Epithelial cell of esophagus (primary cell): ENCODE measurements at regions not wholly inside any gene's neighbourhood (a gene's known extent, or its start where the extent isn't known, plus 50 kb on each side); places are given as distances from the start of the nearest gene placed in this dataset.
"Not testable (repeated sequence)": the region's sequence is repeated elsewhere in the genome, so short reads cannot be mapped to it uniquely, and the experiment has no call there.

Experiments
- DNase-seq: peaks from one replicate; pipeline ENCODE4 v3.0.0; 2010; ENCODE audit warnings: low read depth
- H3K4me3 ChIP-seq: 2 replicates; pipeline ENCODE4 v1.5.1; 2011; ENCODE audit warnings: mild to moderate bottlenecking, low read length, control low read depth
- TF ChIP-seq, protein P1 (sequence below): IDR thresholded peaks from 2 replicates; pipeline ENCODE4 v1.5.1; 2011; ENCODE audit warnings: low read depth, mild to moderate bottlenecking, low read length, control low read depth, inconsistent platforms; ENCODE audit not compliant: insufficient read depth; ENCODE audit errors: missing control alignments

- TF ChIP-seq, protein P1, sequence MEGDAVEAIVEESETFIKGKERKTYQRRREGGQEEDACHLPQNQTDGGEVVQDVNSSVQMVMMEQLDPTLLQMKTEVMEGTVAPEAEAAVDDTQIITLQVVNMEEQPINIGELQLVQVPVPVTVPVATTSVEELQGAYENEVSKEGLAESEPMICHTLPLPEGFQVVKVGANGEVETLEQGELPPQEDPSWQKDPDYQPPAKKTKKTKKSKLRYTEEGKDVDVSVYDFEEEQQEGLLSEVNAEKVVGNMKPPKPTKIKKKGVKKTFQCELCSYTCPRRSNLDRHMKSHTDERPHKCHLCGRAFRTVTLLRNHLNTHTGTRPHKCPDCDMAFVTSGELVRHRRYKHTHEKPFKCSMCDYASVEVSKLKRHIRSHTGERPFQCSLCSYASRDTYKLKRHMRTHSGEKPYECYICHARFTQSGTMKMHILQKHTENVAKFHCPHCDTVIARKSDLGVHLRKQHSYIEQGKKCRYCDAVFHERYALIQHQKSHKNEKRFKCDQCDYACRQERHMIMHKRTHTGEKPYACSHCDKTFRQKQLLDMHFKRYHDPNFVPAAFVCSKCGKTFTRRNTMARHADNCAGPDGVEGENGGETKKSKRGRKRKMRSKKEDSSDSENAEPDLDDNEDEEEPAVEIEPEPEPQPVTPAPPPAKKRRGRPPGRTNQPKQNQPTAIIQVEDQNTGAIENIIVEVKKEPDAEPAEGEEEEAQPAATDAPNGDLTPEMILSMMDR, result no peak
- no peak overlapping the region for H3K4me3 ChIP-seq
- DNase-seq, result no peak
These were observed 1250.7 kb upstream of the B3GALT2 start for GRCh38 chr1:194437135-194437534.

GRCh38 chr1:194431121-194431520, 1244.7 kb upstream of the B3GALT2 start:
- no peak overlapping the region for H3K4me3 ChIP-seq
- TF ChIP-seq, protein P1, result no peak
- no peak for DNase-seq

DNA sequence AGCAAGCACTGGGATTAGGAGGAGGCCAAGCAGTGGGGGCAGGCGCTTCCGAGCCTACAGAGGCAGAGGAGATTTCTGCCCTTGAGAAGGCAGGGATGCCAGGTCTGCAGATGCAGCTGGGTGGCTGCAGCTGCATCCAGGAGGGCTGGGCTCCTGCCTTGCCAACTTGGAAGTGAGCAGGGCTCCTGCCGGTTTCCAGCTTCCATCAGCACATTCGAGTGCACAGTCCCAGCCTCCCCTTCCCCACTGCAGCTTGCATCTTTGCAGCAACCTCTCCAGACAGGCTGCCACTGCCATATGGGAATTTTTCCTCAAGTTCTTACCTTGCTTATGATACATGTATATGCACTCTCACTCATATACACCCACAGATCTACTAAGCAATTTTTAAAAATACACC, 1234.3 kb upstream of the B3GALT2 start:
- TF ChIP-seq, protein P1, result no peak
- H3K4me3 ChIP-seq, result no peak overlapping the region
- no peak for DNase-seq

- TF ChIP-seq, protein P1, result no peak
- DNase-seq, result no peak
- no peak overlapping the region for H3K4me3 ChIP-seq
These were observed 1233.3 kb upstream of the B3GALT2 start for GRCh38 chr1:194419721-194420120.

GRCh38 chr1:194410756-194411155, 1224.3 kb upstream of the B3GALT2 start:
- no peak for DNase-seq
- H3K4me3 ChIP-seq, result no peak overlapping the region
- TF ChIP-seq, protein P1, result no peak

GRCh38 chr1:194407238-194407637, 1220.8 kb upstream of the B3GALT2 start:
- DNase-seq, result peak; percentile 39
- not testable (repeated sequence) for H3K4me3 ChIP-seq

- H3K4me3 ChIP-seq, result no peak overlapping the region
- DNase-seq, result no peak
- TF ChIP-seq, protein P1, result no peak
These were observed 1208.3 kb upstream of the B3GALT2 start for GRCh38 chr1:194394676-194395075.

- DNase-seq, result no peak
- TF ChIP-seq, protein P1, result no peak
- no peak overlapping the region for H3K4me3 ChIP-seq
These were observed 1201.1 kb upstream of the B3GALT2 start for GRCh38 chr1:194387531-194387930.
